ENCODE measurements at regions not wholly inside any gene's neighbourhood (a gene's known extent, or its start where the extent isn't known, plus 50 kb on each side); places are given as distances from the start of the nearest gene placed in this dataset.

DNA sequence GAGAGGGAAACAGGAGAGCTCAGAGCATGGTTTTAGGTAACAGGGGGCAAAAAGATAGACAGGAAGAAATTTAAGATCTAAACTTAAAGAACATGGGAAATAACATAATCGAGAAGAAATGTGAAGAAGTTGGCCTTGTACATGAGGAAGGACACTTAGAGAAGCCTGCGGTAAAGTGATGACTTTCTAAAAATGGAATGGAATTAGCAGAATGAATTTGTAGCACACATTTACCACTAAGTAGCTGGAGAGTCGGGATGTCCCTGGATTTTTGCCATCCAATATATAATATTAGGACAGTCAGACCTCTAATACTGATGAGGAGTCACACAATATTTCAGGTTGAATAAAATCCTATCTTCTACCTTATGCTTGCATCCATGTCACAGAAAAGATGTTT is 77.7 kb upstream of the C1orf87 start:
- no peak for DNase-seq

DNA sequence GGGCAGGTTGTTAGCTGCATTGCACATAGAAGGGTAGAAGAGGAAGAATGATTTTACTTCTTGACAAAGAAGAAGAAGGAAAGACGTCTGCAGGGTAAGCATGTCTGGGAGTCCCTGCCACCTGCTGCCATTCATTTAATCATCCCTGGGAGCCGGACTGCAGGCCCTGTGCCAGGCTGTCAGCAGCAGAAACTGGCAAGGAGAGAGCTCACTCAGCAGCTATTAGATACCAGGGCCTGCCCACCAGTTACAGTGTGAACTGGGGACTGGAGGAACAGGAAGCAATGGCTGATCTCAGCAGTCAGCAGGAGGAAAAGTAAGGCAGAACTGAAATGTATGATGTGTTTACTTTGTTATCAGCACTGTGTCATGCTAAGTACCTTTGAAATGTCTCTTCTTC is 75.7 kb upstream of the C1orf87 start:
- no peak for DNase-seq

DNA sequence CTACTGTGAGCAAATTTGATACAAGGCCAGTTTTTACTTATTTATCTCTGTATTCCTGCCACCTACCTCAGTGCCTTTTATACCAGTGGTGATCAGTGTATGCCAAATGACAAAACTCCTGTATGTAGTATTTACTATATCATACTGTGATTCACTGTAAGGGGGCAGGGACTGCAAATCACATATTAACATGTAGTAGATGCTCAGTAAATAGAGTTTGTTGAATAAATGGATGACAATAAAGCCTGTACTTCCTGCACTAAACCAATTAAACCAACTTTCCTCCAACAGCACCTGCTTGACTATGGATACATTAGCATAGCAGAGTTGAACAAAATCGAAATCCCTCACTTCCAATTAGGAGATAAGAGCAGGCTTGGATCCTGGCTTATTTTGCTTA is 73.3 kb upstream of the C1orf87 start:
- DNase-seq = no peak

DNA sequence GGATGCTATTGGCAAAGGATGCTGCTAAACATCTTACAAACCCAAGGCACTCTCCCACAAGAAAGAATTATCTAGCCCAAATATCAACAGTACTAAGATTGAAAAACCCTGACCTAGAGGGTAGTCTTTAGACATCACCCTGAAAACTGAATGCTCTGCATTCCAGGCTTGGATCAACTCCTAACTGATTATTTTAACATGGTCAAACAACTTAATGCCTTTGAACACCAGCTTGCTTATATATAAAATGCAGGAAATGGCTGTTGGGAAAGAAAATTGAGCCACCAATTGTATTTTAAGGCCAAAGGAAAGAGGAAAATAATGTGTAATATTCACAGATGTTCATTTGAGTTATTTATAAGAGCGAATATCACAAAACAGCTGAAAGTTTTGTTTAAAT is 72.2 kb upstream of the C1orf87 start:
- no peak for DNase-seq

DNA sequence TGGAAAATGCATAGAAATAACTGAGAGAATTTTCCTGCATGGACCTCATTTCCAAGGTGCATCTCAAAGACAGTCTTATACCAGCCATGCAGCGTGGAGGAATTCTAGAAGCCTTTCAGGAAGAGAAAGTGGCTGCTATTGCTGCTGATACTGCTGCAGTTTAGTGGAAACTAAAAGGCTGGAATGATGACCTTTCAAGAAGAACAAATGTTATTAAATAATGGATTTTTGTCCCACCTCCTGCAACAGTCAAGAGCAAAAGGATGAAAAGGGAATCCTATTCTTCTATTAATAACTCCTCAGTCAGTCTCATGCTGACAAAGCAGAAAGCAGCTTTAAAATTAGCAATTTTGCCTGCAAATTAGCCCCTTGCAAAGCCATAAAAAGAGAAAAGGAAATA is 68.2 kb upstream of the C1orf87 start:
- DNase-seq = no peak

DNA sequence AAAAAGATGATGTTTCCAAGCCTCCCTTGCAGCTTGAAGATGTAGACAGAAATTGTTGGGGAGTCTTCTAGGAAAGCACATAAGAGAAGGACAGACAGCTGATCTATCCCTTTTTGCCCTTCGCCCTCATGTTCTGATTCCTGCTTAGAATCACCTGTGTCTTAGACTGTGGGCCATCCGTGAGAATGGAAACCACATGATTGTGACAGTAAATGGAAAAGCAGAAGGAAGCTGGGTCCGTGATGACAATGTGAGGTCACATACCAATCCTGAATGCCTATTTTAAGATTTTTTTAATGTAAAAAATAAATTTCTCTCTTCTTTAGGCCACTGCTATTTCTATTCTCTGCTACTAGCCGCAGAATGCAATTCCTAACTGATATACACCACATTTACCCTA is 67.7 kb upstream of the C1orf87 start:
- DNase-seq = no peak

DNA sequence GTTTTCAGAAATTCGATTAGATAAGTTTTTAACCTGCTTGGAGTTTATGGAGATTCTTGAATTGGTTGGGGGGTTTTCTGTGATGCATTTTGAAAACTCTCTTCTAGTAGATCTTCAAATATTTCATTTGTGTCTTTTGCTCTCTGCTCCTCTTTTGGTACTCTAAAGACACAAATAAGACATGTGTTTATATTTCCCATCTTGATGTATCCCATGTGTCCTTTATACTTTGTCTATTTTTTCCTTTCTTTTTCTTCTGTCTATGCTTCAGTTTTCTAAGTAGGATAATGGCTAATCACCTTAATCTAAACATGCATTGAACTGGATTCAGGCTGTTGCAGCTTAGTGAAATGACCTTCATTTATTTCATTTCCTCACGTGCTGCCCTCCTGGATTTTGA is 63.8 kb upstream of the C1orf87 start:
- no peak for DNase-seq

DNA sequence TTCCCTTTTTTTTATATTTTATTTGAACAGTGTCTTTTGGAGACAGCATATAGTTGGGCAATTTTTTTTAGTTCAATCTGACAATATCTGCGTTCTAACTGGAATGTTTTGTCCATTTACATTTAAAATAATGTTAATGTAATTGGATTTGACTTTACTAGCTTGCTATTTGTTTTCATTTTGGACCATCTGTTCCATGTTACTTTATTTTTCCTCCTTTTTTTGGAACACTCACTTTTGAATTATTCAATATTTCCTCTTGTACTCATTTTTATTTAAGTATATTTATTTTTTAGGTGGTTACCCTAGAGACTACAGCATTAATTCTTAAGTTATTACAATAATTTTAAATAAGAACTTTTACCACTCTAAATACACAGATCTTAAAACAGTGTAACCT is 62.8 kb upstream of the C1orf87 start:
- no peak for DNase-seq

DNA sequence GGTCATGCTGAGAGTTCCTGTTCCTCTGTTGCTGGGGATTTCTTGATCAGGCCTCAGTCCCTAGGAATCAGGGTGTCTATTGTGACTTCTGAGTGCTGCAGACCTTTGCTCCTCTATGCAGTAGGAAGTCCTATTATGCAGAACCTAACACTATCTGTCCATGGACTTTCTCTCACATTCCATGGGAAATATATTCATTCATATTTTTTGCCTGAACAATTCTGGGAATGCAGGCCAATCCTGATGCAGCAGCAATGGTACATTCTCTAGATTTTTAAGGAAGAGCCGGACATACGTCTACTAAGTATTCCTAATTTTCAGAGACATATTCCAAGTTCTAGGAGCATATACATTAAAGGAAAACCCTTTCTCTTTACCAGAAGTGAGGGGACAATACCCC is 61.1 kb upstream of the C1orf87 start:
- DNase-seq = no peak

DNA sequence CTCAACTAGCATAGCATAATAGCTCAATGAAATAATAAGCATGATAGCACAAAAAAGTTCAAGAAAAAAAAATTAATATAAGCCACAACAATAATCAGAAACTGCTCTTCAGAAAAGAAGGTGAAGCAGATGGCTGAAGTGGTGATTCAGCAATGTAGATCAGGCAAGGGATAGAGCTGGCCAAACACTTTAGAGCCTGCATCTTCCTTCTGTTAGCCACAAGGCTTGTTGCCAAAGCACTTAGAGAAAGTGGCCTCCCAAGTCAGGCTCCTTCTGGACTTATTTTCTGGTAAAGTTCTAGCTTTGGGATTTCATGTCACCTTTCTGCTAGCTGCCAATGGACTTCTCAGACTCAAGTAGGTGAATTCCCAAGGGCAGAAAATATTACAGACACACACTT is 60.3 kb upstream of the C1orf87 start:
- DNase-seq = no peak

DNA sequence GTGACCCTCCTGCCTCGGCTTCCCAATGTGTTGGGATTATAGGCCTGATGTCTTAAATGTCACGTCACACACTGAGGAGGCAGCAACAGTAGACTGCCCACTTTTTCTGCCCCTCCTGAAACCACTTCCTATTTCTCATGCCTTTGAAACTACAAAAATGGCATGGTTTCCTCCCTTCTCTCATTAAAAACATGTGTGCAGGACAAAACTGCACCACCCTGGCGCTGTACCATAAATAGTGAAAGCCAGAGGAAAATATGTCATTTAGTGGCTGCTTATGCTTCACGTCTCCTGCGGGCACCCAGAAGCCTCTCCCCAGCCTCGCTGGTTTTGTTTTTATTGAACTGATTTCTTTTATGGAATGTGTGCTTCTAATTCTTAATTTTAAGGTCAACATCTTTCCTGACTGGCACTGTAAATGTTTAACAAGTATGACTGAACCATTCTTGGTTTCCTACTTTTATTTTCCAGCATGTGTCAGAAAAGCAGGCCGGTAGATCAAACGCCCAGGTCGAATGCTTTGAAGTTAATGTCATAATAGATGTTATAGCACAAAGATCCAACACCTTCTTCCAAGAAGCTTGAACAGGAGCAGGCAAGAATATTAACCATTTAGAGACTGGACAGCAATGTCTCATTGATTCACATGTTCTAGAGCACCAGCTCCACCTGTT is 59.6 kb upstream of the C1orf87 start:
- peak; percentile 18 for DNase-seq

DNA sequence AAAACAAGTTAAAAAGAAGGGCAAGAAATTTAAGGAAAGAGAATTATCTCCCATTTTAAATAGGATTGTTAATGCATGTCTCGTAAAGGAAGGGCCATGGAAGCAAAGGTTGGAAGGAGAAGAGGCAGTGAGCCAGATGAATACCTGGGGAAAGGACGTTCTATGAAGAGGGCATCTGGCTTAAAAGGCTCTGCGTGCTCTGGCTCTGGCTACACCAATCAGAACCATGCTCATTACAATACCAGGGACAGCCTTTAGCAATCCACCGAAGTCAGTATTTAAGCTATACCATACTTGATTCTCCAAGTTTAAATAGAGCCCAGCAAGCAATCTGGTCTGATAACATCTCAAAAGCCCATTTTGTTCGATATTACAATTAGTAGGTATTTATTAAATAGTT is 58.5 kb upstream of the C1orf87 start:
- DNase-seq = no peak

DNA sequence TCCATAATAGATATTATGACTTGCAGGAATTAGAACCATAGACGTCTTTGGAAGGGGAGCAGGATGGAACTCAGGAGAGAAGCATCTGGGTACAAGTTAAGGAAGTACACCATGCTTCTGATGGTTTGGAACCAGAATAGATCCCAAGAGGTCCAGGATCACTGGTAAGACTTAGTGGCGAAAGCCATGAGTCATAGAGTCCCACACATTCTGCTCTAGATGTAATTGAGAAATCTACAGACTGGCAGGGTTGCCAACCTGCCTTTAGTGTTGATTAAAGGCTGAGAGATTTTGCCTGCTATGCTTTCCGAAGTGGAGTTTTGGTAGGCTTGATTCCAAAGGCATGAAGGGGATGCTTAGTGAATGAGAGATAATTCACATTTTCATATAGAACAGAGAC is 57.1 kb upstream of the C1orf87 start:
- no peak for DNase-seq

DNA sequence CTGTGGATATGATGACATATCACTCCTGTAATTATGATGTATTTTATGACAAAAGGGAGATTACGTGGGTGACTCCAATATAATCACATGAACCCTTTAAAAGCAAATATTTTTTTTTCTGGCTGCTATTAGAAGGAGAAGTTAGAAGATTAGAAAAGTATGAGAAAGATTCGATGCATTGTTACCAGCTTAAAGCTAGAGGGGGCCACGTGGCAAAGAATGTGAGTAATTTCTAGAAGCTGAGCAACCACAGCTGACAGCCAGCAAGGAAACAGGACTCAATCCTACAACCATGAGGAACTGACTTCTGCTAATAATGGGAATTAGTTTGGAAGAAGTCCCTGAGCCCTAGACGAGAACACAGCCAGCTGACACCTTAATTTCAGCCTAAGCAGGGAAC is 56.3 kb upstream of the C1orf87 start:
- DNase-seq = no peak

DNA sequence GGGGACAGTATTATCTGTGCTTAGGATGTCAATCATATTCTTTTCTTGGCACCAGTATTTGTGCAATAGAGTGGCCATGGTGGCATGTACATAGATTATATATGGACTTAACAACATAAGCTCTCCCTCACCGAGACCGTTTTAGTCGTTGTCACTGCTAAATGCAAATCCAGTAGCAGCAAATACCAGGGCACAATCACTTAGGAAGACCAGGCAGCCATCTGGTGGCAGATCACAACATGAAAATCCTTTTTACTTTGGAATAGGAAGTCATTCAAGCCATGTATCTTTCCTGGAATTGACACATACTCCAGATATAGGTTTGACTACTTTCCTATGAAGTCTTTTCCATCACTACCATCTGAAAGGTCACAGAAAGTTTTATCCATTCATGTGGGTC is 53.2 kb upstream of the C1orf87 start:
- no peak for DNase-seq
